Keratinocyte (primary cell): ENCODE measurements at regions not wholly inside any gene's neighbourhood (a gene's known extent, or its start where the extent isn't known, plus 50 kb on each side); places are given as distances from the start of the nearest gene placed in this dataset.

Experiments used
- CTCF ChIP-seq, 3 experiments: IDR thresholded peaks in 1 of 3; conservative IDR thresholded peaks in 1 of 3; optimal IDR thresholded peaks in 1 of 3; 2 replicates in 2 of 3; 3 replicates in 1 of 3; pipeline versions ENCODE3 to v1.5.1; 2011; ENCODE audit warnings: low read length in 3 of 3, mild to moderate bottlenecking in 3 of 3, moderate library complexity in 2 of 3, control low read depth in 1 of 3, inconsistent platforms in 1 of 3; ENCODE audit not compliant: insufficient read depth in 2 of 3; ENCODE audit errors: extremely low read depth in 1 of 3
- EZH2 ChIP-seq: IDR thresholded peaks from one replicate; pipeline ENCODE4 v1.6.1; 2012; ENCODE audit warnings: inconsistent platforms, mild to moderate bottlenecking, low read length, moderate library complexity

- no peak for TF ChIP-seq EZH2
- TF ChIP-seq CTCF (optimal IDR thresholded peaks at IDR 0.05 in 1 of 3, IDR thresholded peaks at IDR 0.05 in 1 of 3, conservative IDR thresholded peaks at IDR 0.05 in 1 of 3; ENCODE audit: extremely low read depth in 1 of 3, insufficient read depth in 2 of 3, low read length in 3 of 3), result no peak
Measured at GRCh38 chr13:80802946-80803345, 462.0 kb upstream of the SPRY2 start.
